Caco-2 (cell line): ENCODE measurements at regions not wholly inside any gene's neighbourhood (a gene's known extent, or its start where the extent isn't known, plus 50 kb on each side); places are given as distances from the start of the nearest gene placed in this dataset.
A peak's percentile ranks its signal among the peaks of the same experiment; 100 is the strongest.

Source experiments
- BruUV-seq: library from RNA; stranded (reverse); fragments of 400-500 nt; replicated peaks from 2 replicates; lab custom pipeline; 2021; lab: Mats Ljungman, UMichigan
- CTCF ChIA-PET: fragments of 300-600 bp; sonication (Branson Sonifier 250); formaldehyde crosslinking; loops from one replicate; lab custom pipeline; 2022; ENCODE audit warnings: antibody characterized with exemption; lab: Charles Lee
- POLR2A ChIA-PET: fragments of 300-600 bp; sonication (Branson Sonifier 250); formaldehyde crosslinking; loops from one replicate; lab custom pipeline; 2022; ENCODE audit warnings: antibody characterized with exemption; lab: Charles Lee
- DNase-seq, 2 experiments: peaks; one replicate each; pipeline versions ENCODE4 v3.0.0 to v3.0.0-alpha.2; 2020 to 2022
- H3K27me3 ChIP-seq: replicated peaks from 2 replicates; pipeline ENCODE4 v1.6.0; 2011; ENCODE audit warnings: low read length; ENCODE audit not compliant: control insufficient read depth, insufficient read depth
- H3K36me3 ChIP-seq: 2 replicates; pipeline ENCODE4 v1.5.1; 2011; ENCODE audit warnings: low read length; ENCODE audit not compliant: control insufficient read depth, insufficient read depth
- H3K4me1 ChIP-seq: fragments of 250-450 bp; sonication (Bioruptor Pico); 2 replicates; pipeline ENCODE4 v1.5.1; 2020; ENCODE audit warnings: mild to moderate bottlenecking
- H3K4me3 ChIP-seq: 2 replicates; pipeline ENCODE4 v1.5.1; 2011; ENCODE audit warnings: low read depth, mild to moderate bottlenecking, control low read depth, low read length
- H3K9me3 ChIP-seq: fragments of 250-450 bp; sonication (Bioruptor Pico); 2 replicates; pipeline ENCODE4 v1.5.1; 2020; ENCODE audit warnings: mild to moderate bottlenecking, moderate library complexity
- H3K27ac Mint-ChIP-seq: one replicate; pipeline ENCODE4 v1.8.0; 2022; ENCODE audit warnings: mixed read lengths; ENCODE audit not compliant: unreplicated experiment
- H3K27me3 Mint-ChIP-seq: one replicate; pipeline ENCODE4 v1.8.0; 2022; ENCODE audit warnings: mixed read lengths; ENCODE audit not compliant: insufficient read depth, unreplicated experiment
- H3K36me3 Mint-ChIP-seq: one replicate; pipeline ENCODE4 v1.8.0; 2022; ENCODE audit warnings: mild to moderate bottlenecking, mixed read lengths; ENCODE audit not compliant: insufficient read depth, unreplicated experiment
- H3K4me1 Mint-ChIP-seq: one replicate; pipeline ENCODE4 v1.8.0; 2022; ENCODE audit warnings: low read depth, mixed read lengths; ENCODE audit not compliant: unreplicated experiment
- H3K4me3 Mint-ChIP-seq: one replicate; pipeline ENCODE4 v1.8.0; 2022; ENCODE audit warnings: mild to moderate bottlenecking, moderate library complexity, mixed read lengths; ENCODE audit not compliant: unreplicated experiment
- H3K9me3 Mint-ChIP-seq: one replicate; pipeline ENCODE4 v1.8.0; 2022; ENCODE audit warnings: mixed read lengths; ENCODE audit not compliant: unreplicated experiment
- intact Hi-C: fragments of 100-400 bp; cut with micrococcal nuclease; formaldehyde crosslinking; loops from one replicate; pipeline ENCODE4 v1.10.0; 2022; ENCODE audit not compliant: unreplicated experiment
- TF ChIP-seq, protein P1 (sequence below), 2 experiments: fragments of 200-600 bp in 1 of 2; IDR thresholded peaks; 1 replicate in 1 of 2; 2 replicates in 1 of 2; pipeline versions ENCODE4 v1.5.1 to v1.8.0; 2011 to 2022; ENCODE audit warnings: antibody characterized with exemption in 1 of 2, control low read depth in 1 of 2, inconsistent platforms in 1 of 2, low read depth in 1 of 2, low read length in 1 of 2, mild to moderate bottlenecking in 1 of 2, moderate library complexity in 1 of 2; ENCODE audit not compliant: insufficient read depth in 1 of 2, severe bottlenecking in 1 of 2, unreplicated experiment in 1 of 2

DNA sequence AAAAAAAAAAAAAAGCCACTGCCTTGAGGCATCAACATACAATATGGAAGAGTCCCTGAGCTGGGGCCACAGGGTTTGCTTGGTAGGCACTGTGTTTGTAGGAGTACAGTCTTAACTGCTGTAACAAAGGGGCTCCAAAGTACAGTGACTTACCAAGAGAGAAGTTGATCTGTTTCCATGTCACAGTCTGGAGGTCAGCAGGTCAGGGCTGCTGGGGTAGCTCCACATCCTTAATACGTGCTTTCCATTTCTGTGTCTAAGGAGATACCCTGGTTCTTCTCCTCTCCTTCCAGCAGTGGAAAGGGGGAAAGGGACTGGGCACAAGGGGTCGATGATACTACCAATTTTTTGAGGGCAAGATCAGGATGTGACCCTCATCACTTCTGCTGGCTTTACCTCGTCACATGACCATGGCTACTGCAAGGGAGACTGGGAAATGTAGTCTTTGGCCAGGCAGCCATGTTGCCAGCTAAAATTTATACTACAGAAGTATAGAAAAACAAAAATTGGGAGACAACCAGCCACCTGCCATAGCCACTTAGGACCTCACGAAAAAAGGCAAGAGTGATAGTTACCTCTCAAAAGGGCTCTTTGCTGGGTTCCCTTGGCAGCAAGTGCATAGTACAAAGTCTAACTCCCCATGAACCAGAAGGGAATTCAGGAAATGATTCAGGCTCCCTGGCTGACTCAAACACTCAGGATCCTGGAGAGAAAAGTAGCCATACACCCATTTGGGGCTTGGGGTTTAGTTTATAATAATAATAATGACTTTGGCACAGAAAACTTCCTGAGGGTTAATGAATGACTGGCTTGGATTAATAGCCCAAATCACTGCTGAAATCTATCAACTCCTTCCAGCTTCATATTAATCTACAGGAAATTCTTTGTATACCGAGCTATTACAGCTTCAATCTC is 52.7 kb upstream of the ATP5PO start:
- H3K27me3 Mint-ChIP-seq = no peaks in the 10 kb centered on the region

DNA sequence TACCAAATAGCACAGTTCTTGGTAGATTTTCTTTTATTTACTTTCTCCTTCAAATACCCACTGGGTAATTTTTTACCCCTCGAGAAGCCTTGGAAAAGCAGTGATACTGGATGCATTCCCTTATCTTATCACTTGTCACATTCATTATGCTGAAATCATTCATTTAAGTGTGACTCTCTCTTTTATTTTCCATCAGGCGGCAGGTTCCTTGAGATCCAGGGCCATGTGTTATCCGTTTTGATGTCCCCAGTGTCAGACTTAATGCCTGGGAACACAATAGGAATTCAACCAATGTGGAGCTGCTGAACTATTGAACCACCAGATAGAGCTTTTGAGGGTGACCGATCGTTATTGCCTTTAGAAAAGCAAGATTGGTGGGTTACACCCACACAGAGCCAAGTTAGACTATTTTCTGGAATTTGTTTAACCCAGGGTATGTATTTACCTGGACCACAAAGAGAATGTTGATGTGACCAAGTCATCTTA is 51.5 kb upstream of the ATP5PO start:
- Mint-ChIP-seq H3K27me3 (no peaks in the 10 kb centered on the region), H3K27ac (peak overlapping the region; percentile 89), H3K9me3 (peaks cover 15% of the 10 kb centered on the region), H3K4me1 (peaks cover 45% of the 10 kb centered on the region), H3K36me3 (peaks cover 7% of the 10 kb centered on the region), H3K4me3 (peak overlapping the region; percentile 54)
- Histone ChIP-seq H3K9me3 (no peaks in the 10 kb centered on the region), H3K4me1 (peaks cover 55% of the 10 kb centered on the region), H3K4me3 (no peak overlapping the region), H3K27me3 (no peaks in the 10 kb centered on the region), H3K36me3 (no peaks in the 10 kb centered on the region; the same call in 1 of the 2 replicates)
- DNase-seq = peak; percentile 81 to 90
- intact Hi-C loops = loop anchor here (1.0 to 5.0 kb wide), 4 partner anchors 20 to 106 kb away; partner anchors contain the start of genes MRPS6 and SLC5A3
- no TSS peak for BruUV-seq
- ChIA-PET CTCF (interaction anchor here (1.0 to 2.1 kb wide), 4 partner anchors 19 to 381 kb away, joined by 3 to 14 read pairs (median 5); no protein-coding TSS in a partner anchor), POLR2A (interaction anchor here (0.6 to 1.9 kb wide), 3 partner anchors 19 to 106 kb away, joined by 3 to 31 read pairs (median 5); partner anchors contain the start of genes MRPS6 and SLC5A3)
- TF ChIP-seq, protein P1, sequence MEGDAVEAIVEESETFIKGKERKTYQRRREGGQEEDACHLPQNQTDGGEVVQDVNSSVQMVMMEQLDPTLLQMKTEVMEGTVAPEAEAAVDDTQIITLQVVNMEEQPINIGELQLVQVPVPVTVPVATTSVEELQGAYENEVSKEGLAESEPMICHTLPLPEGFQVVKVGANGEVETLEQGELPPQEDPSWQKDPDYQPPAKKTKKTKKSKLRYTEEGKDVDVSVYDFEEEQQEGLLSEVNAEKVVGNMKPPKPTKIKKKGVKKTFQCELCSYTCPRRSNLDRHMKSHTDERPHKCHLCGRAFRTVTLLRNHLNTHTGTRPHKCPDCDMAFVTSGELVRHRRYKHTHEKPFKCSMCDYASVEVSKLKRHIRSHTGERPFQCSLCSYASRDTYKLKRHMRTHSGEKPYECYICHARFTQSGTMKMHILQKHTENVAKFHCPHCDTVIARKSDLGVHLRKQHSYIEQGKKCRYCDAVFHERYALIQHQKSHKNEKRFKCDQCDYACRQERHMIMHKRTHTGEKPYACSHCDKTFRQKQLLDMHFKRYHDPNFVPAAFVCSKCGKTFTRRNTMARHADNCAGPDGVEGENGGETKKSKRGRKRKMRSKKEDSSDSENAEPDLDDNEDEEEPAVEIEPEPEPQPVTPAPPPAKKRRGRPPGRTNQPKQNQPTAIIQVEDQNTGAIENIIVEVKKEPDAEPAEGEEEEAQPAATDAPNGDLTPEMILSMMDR (IDR thresholded peaks at IDR 0.05; ENCODE audit: insufficient read depth in 1 of 2, low read depth in 1 of 2, low read length in 1 of 2, severe bottlenecking in 1 of 2, unreplicated experiment in 1 of 2) = no peak

More for the DNA sequence above, 52.7 kb upstream of the ATP5PO start:
- BruUV-seq = no TSS peak
- ChIA-PET POLR2A (interaction anchor here (0.5 to 2.2 kb wide), 3 partner anchors 21 to 36 kb away, joined by 5 to 8 read pairs (median 5); no protein-coding TSS in a partner anchor), CTCF (no interaction called here)
- Histone ChIP-seq H3K4me1 (peaks cover 65% of the 10 kb centered on the region), H3K27me3 (no peaks in the 10 kb centered on the region), H3K4me3 (no peak overlapping the region), H3K36me3 (no peaks in the 10 kb centered on the region; the same call in 1 of the 2 replicates), H3K9me3 (no peaks in the 10 kb centered on the region)
- peak overlapping the region; percentile 45 for H3K4me3 Mint-ChIP-seq
- H3K9me3 Mint-ChIP-seq = peaks cover 6% of the 10 kb centered on the region
- peaks cover 7% of the 10 kb centered on the region for H3K36me3 Mint-ChIP-seq
- peak overlapping the region; percentile 89 for H3K27ac Mint-ChIP-seq
- DNase-seq = peak; percentile 46 to 60
- peaks cover 53% of the 10 kb centered on the region for H3K4me1 Mint-ChIP-seq
- intact Hi-C loops = loop anchor here (5.0 kb wide), 1 partner anchor 54 kb away; no protein-coding TSS in a partner anchor
- TF ChIP-seq, protein P1 (IDR thresholded peaks at IDR 0.05; ENCODE audit: insufficient read depth in 1 of 2, low read depth in 1 of 2, low read length in 1 of 2, severe bottlenecking in 1 of 2, unreplicated experiment in 1 of 2) = no peak
